Stimulated activated CD4-positive, alpha-beta T cell treated with anti-CD3 and anti-CD28 coated beads, Interleukin-12 subunit alpha, Interleukin-12 subunit beta, amount 100 ng/mL, for 48 hours (primary cell): ENCODE measurements at regions not wholly inside any gene's neighbourhood (a gene's known extent, or its start where the extent isn't known, plus 50 kb on each side); places are given as distances from the start of the nearest gene placed in this dataset.
"Not testable (repeated sequence)": the region's sequence is repeated elsewhere in the genome, so short reads cannot be mapped to it uniquely, and the experiment has no call there.

Source experiments
- DNase-seq, 3 donors: peaks; one replicate each; pipeline ENCODE4 v3.0.0-alpha.2; 2020; ENCODE audit warnings: low read depth in 2 of 3, low spot score in 1 of 3

DNA sequence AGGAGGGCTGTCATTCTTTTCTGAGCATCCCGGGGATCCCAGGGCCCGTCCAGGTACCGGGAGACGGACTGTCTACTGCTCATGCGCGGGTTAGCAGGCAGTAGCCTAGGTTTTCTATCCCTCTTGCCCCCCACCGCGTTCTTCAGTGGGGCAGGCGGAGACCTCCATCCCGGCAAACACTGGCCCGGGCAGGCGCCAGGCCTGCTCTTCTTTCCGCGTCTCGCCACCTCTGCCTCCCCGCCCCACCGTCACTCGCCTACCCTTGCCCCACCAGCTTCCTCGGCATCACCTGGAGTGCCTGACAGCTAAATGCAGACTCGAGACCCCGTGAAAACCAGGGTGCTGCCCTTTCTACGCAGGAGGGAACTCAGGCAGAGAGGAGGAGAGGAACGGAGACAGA lies 1937.7 kb upstream of the DEFB115 start:
- no peak for DNase-seq

DNA sequence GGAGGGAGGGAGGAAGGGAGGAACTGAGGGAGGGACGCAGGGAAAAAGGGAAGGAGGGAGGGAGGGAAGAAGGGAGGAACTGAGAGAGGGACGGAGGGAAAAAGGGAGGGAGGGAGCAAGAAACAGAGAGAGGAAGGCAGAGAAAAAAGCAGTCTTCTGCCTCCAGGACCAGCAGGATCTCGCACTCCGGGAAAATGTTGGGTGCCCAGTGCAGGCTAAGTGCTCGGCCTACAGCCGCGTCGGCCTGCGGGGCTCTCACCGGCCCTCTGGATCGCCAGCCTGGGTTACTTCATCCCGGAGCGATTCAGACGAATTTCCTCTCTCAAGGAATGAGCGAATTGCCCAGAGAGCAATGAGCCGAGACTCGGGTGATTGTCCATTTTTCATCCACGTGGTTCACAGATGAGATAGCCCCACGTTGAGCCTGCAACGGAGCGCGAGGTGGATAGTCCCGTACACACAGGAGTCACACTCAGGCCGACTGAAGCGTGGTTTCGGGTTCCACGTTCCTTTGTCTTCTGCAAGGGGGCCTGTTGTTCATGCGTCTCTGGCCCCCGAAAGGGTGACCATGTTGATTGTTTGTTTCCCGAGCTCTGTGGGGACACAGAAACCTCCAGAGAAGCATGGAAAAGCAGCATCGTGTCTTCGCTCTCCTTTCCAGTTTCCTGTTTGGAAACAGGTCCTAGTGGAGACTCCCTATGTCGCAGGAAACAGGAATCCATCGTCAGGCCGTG lies 1937.1 kb upstream of the DEFB115 start:
- not testable (repeated sequence) for DNase-seq

DNA sequence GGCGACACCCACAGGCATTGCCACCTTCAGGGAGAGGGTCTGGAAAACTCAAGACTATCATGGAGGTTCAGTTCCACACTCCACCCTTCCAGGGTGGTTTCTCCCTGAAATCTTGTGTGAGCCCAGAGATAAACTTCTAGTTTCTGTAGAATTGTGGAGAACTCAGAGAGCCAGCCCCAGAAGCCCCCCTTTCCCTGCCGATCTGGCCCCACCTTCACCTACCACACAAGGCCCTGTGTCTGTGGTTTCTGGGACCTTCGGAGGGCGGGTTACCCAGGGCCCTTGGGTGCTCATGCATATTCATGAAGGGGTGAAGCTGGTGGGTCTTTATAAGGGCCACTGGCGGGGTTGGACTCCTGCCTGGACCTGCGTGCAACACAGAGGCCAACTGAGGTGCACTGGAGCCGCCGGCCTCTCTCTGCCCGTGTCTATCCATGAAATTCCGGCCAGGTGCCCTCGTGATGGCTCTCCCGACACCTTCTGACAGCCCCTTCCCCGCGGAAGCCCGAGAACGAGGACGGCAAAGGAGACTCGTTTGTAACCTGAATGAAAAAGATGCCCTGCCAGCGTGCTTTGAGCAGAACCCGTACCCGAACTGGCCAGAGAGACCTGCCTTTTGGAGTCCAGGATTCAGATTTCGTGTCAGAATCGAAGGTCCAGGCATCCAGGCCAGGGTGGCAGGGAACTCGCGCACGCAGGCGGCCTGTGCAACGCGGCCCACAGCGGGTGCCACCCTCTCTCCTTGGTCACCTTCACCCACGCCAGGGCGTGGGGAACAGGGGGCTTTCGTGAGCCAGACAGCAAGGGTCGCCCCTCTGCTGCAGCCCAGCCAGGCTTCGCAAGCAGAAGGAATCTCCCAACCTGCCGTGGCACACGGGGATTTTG lies 1933.6 kb upstream of the DEFB115 start:
- not testable (repeated sequence) for DNase-seq

DNA sequence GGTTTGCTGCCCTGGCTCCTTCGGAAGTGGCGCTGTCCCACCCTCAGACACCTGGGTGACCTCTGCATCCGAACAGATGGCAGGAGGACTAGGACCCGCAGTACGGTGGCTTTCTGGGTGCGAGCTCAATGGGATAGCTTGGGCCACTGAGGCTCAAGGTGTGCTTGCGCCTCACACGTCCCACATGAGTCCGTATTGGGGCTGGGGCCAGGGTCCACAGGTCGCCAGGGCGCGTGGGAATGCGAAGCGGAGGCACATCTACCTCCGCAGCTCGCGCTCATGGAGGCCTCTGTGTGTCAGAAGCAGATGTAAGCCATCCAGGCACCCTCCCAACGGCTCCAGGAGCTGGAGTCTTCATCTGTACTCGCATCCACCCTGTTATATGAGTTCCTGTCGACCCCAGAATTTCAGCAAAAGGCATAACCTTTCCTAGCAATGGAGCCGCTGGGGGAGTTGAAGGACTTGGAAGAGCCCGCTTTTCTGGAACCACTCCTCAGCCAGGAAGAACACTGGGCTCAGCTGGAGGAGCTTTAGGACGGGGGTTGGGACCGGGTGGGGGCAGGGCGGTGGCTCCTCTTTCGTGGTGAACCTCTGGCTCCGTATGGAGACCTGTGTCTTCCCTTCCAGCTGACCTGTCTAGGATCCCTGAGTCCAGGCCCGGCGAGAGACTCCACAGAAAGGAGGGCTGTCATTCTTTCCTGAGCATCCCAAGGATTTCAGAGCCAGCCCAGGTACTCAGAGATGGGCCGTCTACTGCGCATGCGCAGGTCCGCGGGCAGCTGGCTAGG lies 1932.8 kb upstream of the DEFB115 start:
- DNase-seq = not testable (repeated sequence)

DNA sequence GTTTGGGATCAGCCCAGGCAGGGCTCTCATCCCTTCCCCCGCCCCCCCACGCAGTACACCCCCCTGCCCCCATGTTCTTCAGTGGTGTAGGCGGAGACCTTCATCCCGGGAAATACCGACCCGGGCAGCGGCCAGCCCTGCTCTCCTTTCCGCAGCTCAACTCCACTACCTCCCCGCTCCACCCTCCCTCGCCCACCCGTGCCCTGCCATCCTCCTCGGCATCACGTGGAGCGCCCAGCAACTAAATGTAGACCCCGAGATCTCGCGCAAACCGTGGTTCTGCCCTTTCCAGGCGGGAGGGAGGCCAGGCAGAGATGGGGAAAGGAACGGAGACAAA lies 1932.2 kb upstream of the DEFB115 start:
- DNase-seq = no peak

DNA sequence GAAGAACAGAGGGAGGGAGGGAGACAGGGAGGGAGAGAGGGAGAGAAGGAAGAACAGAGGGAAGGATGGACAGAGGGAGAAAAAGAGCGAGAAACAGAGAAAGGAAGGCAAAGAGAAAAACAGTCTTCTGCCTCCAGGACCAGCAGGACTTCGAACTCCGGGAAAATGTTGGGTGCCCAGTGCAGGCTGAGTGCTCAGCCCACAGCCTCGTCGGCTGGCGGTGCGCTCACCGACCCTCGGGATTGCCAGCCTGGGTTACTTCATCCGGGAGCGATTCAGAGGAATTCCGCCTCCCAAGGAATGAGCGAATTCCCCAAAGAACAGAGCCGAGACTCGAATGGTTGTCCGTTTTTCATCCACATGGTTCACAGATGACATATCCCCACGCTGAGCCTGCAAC lies 1931.7 kb upstream of the DEFB115 start:
- not testable (repeated sequence) for DNase-seq

DNA sequence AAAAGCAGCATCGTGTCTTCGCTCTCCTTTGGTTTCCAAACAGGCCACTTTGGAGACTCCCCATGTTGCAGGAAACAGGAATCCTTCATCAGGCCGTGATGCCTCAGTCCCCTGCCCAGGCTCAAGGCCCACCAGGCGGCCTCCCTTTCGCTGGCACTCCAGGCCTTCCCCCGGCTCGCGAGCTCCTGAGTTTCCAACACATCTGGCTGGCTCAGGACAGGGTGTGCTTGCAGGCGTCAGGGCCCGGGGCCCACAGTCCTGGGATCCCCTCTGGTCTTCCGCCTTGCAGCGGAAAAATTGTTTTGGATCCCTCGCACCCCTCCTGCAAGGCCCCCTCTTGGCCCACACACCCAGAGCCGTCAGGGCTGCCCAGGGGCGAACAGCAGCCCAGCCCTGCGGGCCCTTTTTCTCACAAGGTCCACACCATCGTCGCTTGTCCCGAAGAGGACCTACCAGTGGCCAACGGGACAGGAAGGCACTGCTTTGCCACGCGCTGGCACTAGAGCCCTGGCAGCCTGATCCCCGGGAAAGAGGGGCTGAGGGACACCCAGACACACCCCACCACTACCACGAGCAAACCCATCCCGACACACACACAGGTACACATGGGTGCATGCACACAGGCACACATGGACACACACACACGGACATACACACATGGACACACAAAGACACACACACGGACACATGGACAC lies 1930.9 kb upstream of the DEFB115 start:
- no peak for DNase-seq

DNA sequence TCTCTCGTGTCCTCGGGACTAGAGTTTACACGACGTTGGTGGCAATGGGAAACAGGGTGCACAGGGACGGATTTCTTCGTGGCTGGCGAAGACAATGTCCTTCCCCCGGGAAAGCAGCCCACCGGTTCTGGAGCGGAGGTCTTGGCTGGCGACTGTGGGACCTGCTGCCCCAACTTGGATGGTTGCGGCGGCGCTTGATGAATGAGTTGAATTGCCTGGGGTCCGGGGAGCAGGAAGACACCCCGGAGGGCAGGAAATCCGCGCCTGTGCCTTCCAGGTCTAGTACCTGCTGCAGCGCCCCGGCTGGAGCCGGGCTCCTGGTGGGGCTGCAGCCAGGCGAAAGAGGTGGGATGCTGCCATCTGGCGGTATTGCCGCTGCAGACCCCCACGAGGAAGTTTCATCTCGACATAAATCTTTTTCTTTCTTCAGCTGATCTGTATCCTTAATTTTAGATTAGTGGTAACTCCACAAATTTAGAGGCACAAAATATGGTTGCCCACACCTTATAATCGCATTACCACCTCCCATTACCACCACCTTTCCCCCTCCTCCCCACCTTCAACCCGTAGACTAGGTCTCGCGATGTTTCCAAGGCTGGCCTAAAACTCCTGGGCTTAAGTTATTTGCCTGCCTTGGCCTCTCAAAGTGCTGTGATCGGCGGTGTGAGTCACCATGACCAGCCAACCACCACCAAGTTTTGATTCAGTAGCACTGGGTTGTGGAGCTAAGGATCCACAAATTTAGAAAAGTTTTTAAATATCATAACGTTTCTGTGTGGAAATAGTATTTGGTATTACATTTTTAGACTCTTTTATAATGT lies 1929.7 kb upstream of the DEFB115 start:
- DNase-seq = peak in 1 of 3 donors; percentile 28

DNA sequence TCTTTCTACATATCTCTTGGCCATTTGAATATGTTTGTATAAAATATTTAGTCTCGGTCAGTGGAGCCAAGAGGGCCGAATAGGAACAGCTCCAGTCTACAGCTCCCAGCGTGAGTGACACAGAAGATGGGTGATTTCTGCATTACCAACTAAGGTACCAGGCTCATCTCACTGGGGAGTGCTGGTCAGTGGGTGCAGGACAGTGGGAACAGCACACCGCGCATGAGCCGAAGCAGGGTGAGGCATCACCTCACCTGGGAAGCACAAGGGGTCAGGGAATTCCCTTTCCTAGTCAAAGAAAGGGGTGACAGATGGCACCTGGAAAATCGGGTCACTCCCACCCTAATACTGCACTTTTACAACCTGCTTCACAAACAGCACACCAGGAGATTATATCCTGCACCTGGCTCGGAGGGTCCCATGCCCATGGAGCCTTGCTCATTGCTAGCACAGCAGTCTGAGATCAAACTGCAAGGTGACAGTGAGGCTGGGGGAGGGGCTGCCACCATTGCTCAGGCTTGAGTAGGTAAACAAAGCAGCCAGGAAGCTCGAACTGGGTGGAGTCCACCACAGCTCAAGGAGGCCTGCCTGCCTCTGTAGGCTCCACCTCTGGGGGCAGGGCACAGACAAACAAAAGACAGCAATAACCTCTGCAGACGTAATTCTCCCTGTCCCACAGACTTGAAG lies 1926.9 kb upstream of the DEFB115 start:
- DNase-seq = not testable (repeated sequence)

DNA sequence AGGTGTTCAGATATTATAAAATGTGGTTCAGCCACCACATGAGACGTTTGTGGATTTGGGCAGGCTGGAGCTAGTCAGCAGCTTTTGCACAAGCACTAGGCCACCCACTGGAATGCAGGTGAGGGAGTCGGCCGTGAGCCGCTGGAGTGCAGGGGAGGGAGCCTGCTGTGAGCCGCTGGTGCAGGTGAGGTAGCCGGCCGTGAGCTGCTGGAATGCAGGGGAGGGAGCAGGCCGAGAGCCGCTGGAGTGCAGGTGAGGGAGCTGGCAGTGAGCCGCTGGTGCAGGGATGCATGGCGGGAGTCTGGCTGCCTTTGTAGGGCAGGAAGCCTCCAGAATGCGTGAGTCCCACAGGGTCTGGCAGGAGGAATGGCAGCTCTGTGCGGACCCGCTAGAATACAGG lies 1907.6 kb upstream of the DEFB115 start:
- no peak for DNase-seq

DNA sequence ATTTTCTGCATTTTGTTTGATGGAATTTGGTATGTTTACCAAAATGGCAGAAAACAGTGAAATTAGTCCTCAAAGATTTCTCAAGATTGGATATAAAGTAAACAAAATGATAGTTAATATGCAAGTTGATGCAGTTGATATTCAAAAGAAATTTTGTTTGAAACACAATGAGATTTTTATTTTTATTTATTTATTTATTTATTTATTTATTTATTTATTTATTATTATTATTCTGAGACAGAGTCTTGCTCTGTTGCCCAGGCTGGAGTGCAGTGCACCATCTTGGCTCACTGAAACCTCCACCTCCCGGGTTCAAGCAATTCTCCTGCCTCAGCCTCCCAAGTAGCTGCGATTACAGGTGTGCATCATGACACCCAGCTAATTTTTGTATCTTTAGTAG lies 1881.5 kb upstream of the DEFB115 start:
- not testable (repeated sequence) for DNase-seq

DNA sequence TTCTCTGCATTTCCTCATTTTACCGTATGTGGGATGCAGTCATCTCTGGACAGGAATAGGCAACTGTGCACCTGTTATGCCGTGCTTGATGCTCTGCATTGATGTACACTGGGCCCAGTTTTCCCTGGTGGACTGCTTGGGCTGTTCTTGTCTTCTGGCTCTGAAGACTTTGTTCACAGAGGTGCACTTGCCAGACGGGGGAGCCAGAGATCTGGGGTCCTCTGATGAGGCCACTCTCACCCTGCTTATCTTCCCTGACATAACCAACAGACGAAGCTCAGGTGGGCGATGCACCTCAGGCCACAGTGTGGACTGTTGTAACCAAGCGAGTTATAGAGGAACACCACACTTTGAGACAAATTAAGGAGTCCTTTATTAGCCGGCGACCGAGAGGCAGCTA lies 1864.6 kb upstream of the DEFB115 start:
- DNase-seq = not testable (repeated sequence)

DNA sequence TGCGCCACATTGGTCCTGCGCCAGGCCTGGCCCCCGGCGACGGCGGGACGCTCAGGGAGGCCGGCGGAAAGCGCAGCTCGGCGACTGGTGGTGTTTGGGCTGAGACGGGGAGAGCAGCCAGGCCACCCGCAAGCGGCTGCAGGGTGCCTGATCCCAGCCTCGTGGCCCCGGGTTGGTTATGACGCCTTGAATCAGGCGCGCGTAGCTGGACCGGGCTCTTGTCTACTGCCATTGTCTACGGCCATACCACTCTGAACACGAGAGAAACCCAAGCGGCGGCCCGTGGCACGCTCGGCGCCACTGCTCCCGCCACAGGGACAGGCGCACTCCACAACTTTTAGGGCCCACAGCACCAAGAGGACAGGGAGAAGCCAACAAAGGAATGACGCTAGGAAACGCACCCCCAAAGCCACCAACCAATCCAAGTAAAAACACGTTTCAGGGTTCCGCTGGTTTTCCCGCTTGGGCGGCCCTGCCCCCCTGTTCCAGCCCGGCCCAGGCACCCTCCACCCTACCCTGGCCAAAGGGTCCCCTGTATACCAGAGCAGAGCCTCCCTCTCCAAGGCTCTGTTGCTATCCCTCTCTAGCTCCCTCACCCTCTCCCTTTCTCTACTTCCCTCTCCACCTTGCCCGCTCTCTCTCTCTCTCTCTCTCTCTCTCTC lies 1849.3 kb upstream of the DEFB115 start:
- DNase-seq = no peak

DNA sequence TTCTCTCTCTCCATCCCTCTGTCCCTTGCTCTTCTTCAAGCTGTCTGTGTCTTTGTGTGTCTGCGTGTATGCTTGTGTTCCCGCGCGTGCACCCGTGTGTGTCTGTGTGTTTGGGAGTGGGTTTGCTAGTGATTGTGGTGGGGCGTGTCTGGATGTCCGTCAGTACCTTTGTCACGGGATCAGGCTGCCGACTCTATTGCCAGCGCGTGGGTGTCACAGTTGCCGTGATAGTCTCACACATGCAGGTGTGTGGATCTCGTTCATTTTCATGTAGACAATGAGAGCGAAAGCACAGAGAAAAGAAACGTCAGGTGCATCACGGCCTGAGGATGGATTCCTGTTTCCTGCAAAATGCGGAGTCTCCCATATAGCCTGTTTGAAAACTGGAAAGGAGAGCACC lies 1848.8 kb upstream of the DEFB115 start:
- not testable (repeated sequence) for DNase-seq

DNA sequence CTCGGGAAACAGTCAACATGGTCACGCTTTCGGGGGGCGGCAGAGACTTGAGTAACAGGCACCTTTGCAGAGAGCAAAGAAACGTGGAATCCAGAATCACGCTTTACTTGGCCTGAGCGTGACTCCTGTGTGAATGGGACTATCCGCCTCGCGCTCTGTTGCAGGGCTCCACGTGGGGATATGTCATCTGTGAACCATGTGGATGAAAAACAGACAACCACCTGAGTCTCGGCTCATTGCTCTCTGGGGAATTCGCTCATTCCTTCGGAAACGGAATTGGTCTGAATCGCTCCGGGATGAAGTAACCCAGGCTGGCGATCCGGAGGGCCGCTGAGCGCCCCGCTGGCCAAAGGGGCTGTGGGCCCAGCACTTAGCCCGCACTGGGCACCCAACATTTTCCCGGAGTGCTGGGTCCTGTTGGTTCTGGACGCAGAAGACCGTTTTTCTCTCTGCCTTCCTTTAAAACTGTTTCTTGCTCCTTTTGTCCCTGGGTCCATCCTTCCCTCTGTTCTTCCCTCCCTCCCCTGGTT lies 1848.2 kb upstream of the DEFB115 start:
- not testable (repeated sequence) for DNase-seq

DNA sequence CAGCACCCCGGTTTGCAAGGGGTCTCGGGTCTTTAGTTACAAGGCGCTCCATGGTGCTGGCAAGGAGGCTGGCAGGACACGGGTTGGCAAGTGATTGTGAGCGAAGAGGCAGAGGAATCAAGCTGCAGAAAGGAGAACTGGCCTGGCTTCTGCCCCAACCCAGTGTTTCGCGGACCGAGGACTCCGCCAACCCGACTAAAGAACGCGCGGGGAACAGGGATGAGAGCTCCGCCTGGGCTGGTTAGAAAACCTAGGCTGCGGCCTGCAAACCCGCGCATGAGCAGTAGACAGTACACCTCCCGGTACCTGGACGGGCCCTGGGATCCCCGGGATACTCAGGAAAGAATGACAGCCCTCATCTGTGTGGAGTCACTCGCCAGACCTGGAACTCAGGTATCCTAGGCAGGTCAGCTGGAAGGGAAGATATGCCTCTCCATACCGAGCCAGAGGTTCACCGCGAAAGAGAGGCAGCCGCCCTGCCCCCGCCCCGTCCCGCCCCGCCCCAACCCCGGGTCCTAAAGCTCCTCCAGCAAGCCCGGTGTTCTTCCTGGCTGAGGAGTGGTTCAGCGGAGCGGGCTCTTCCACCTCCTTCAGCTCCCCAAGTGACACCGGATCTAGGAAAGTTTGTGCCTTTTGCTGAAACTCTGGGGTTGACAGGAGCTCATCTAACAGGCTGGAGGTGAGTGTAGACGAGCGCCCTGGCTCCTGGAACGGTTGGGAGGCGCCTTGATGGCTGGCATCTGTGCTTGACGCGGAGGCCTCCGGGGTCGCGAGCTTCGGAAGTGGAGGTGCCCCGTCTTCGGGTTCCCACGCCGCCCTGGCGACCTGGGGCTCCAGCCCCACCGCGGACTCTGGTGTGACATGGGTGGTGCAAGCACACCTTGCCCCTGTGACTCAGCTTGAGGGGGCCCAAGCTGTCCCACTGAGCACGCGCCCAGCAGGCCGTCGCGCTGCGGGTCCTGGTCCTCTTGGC lies 1847.3 kb upstream of the DEFB115 start:
- no peak for DNase-seq

DNA sequence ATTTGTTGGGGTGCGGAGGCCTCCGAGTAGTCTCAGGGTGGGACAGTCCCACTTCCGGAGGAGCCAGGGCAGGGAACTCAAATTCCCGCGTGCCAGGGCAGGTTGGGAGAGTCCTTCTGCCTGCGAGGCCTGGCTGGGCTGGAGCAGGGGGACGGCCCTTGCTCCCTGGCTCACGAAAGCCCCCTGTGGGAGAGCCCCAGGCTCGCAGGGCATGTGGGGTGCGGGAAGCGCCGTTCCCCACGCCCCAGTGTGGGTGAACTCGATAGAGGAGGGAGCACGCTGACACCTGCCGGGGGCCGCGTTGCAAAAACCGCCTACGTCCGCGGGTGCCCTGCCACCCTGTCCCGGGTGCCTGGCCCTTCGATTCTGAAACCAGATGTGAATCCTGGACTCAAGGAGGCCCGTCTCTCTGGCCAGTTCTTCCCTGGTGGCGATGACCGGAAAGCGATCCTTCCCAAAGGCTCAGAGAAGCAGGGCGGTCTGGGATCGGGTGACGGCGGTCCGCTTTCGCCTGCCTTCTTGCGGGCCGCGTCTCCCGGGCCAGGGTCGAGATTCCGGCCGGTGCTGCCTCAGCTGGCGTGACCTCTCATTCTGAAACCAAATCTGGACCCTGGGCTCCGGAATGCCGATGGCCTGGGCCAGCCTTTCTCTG lies 1846.5 kb upstream of the DEFB115 start:
- DNase-seq = no peak
